ENCODE measurements at regions not wholly inside any gene's neighbourhood (a gene's known extent, or its start where the extent isn't known, plus 50 kb on each side); places are given as distances from the start of the nearest gene placed in this dataset.

DNA sequence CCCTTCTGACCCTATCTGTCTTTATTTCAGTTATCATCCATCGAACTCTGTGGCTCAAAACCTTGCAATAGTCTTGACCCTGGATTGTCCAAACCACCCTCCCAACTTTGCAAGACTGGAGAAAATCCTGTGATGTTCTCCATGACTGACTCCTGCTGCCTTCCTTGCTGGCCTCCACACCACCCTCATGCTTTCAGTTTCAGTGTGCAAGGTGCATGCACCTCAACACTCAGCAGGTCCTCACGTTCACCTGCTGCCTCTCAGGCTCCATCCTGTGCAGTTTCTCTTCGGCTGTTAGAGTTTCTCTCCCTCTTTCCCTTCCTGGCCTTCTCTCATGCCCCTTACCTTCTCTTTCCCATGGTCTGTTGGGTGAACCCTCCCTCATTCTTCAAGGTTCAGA lies 59.4 kb upstream of the ASIC2 start:
- 82 to 94% (median 85%) methylated on average over 3 of the region's 3 CpGs for WGBS, 3 donors
- no peak overlapping the region for H3K27ac ChIP-seq
- TF ChIP-seq CTCF (IDR thresholded peaks at IDR 0.05) (no peak), EP300 (IDR thresholded peaks at IDR 0.05) (no peak), POLR2A (IDR thresholded peaks at IDR 0.05) (no peak)
- H3K27me3 ChIP-seq: no peaks in the 10 kb centered on the region
- no peaks in the 10 kb centered on the region for H3K36me3 ChIP-seq
- no peak overlapping the region for H3K4me3 ChIP-seq
- no peaks in the 10 kb centered on the region for H3K9me3 ChIP-seq
- H3K4me1 ChIP-seq (ENCODE audit: insufficient read depth): no peaks in the 10 kb centered on the region
- intact Hi-C loops (cut with DNase I): no loop called here
- DNase-seq: no peak

DNA sequence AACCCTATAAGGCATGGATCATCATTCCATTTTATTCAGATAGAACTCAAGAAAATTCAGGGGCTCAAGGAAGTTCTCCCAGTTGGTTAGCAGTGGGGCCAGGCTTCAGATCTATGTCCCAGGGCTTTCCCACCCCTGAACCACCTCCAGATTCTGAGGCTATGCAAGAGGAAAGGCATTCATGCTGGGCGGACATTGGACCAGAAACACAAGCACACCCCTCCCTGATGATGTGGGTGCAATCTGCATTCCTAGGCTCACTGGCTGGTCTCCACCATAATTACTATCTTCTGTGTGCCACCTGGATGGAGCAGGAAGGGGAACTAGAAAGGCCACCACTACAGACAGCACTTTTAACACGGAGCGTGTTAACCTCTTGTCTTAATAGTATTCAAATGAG lies 63.2 kb upstream of the ASIC2 start:
- 69 to 81% (median 72%) methylated on average over 3 of the region's 3 CpGs for WGBS, 3 donors
- no peaks in the 10 kb centered on the region for H3K4me1 ChIP-seq (ENCODE audit: insufficient read depth)
- H3K27ac ChIP-seq: no peak overlapping the region
- no peak overlapping the region for H3K4me3 ChIP-seq
- no peaks in the 10 kb centered on the region for H3K27me3 ChIP-seq
- intact Hi-C loops (cut with DNase I): no loop called here
- no peaks in the 10 kb centered on the region for H3K9me3 ChIP-seq
- no peak for DNase-seq
- H3K36me3 ChIP-seq: no peaks in the 10 kb centered on the region
- no peak for TF ChIP-seq EP300 (IDR thresholded peaks at IDR 0.05)
- TF ChIP-seq CTCF (IDR thresholded peaks at IDR 0.05): no peak
- TF ChIP-seq POLR2A (IDR thresholded peaks at IDR 0.05): no peak

- Histone ChIP-seq H3K27me3 (no peaks in the 10 kb centered on the region), H3K9me3 (no peaks in the 10 kb centered on the region), H3K27ac (no peak overlapping the region), H3K36me3 (no peaks in the 10 kb centered on the region), H3K4me1 (ENCODE audit: insufficient read depth) (no peaks in the 10 kb centered on the region), H3K4me3 (no peak overlapping the region)
- 20 to 38% (median 25%) methylated on average over 6 of the region's 6 CpGs for WGBS, 3 donors
- TF ChIP-seq POLR2A (IDR thresholded peaks at IDR 0.05) (no peak), EP300 (IDR thresholded peaks at IDR 0.05) (no peak), CTCF (IDR thresholded peaks at IDR 0.05) (no peak)
- peak in 1 of 5 donors; percentile 41 for DNase-seq
- intact Hi-C loops (cut with DNase I): no loop called here
These were observed 70.4 kb upstream of the ASIC2 start for GRCh38 chr17:33363475-33363874.

DNA sequence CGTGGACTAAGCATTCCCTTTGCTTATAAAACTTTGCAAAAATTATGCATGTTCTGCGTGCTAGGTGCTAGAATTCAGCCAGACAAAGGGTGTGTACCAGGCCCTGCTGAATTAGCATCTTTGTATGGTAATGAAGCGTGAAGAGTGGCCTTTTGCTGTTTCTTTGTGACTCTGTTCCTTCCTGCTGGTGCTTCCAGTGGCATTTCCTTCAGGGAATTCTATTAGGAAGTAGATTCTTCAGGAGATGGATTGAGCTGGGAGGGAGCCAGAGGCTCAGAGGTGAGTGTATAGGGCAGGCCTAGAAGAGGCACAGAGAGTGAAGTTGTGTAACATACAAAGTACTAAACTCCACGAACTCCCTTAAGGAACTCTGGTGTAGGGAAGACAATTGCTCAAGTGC lies 73.9 kb upstream of the ASIC2 start:
- H3K36me3 ChIP-seq: no peaks in the 10 kb centered on the region
- intact Hi-C loops (cut with DNase I): no loop called here
- WGBS, 3 donors: 64 to 73% (median 70%) methylated on average over 4 of the region's 4 CpGs
- H3K4me1 ChIP-seq (ENCODE audit: insufficient read depth): no peaks in the 10 kb centered on the region
- TF ChIP-seq EP300 (IDR thresholded peaks at IDR 0.05) (no peak), CTCF (IDR thresholded peaks at IDR 0.05) (no peak), POLR2A (IDR thresholded peaks at IDR 0.05) (no peak)
- no peak for DNase-seq
- no peak overlapping the region for H3K4me3 ChIP-seq
- no peak overlapping the region for H3K27ac ChIP-seq
- no peaks in the 10 kb centered on the region for H3K27me3 ChIP-seq
- H3K9me3 ChIP-seq: no peaks in the 10 kb centered on the region

DNA sequence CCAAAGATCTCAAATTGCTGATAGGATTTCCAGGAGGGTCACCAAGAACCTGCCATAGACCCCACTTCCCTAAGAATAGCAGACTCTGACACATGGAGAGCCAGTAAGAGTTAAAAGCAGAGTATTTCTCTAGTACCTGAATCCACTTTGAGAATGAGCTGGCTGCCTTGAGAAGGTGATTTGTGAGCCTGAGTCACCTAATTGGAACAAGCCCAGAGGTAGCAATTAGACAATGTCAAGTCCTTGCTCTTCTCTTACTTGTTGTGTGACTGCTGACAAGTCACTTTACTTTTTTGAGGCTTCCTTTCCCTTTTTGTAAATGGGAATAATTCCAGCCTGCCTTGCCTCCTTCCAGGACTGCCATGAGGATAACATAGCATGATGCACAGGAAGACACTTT lies 76.1 kb upstream of the ASIC2 start:
- H3K4me3 ChIP-seq: no peak overlapping the region
- H3K9me3 ChIP-seq: no peaks in the 10 kb centered on the region
- TF ChIP-seq CTCF (IDR thresholded peaks at IDR 0.05) (no peak), EP300 (IDR thresholded peaks at IDR 0.05) (no peak), POLR2A (IDR thresholded peaks at IDR 0.05) (no peak)
- no peak overlapping the region for H3K27ac ChIP-seq
- intact Hi-C loops (cut with DNase I): no loop called here
- H3K4me1 ChIP-seq (ENCODE audit: insufficient read depth): no peaks in the 10 kb centered on the region
- DNase-seq: no peak
- H3K27me3 ChIP-seq: no peaks in the 10 kb centered on the region
- no peaks in the 10 kb centered on the region for H3K36me3 ChIP-seq
